Muscle of leg (tissue), 3 donors: ENCODE measurements at regions not wholly inside any gene's neighbourhood (a gene's known extent, or its start where the extent isn't known, plus 50 kb on each side); places are given as distances from the start of the nearest gene placed in this dataset.
A peak's percentile ranks its signal among the peaks of the same experiment; 100 is the strongest.
"Not testable (repeated sequence)": the region's sequence is repeated elsewhere in the genome, so short reads cannot be mapped to it uniquely, and the experiment has no call there.

Experiments
- DNase-seq: peaks from one replicate; pipeline ENCODE4 v3.0.0; 2013
- H3K27ac ChIP-seq: one replicate; pipeline ENCODE4 v1.5.1; 2013; ENCODE audit warnings: mild to moderate bottlenecking, low read length, control low read depth
- H3K27me3 ChIP-seq: one replicate; pipeline ENCODE4 v1.6.1; 2013; ENCODE audit warnings: low read length; ENCODE audit not compliant: control insufficient read depth, insufficient read depth
- H3K36me3 ChIP-seq: one replicate; pipeline ENCODE4 v1.6.1; 2013; ENCODE audit warnings: low read length; ENCODE audit not compliant: control insufficient read depth, insufficient read depth
- H3K4me1 ChIP-seq: one replicate; pipeline ENCODE4 v1.6.1; 2013; ENCODE audit warnings: low read length; ENCODE audit not compliant: control insufficient read depth, insufficient read depth
- H3K4me3 ChIP-seq: one replicate; pipeline ENCODE4 v1.5.1; 2013; ENCODE audit warnings: low read length, control low read depth
- H3K9me3 ChIP-seq: replicated peaks from 2 replicates; pipeline ENCODE4 v1.6.1; 2013; ENCODE audit warnings: low read depth, low read length; ENCODE audit not compliant: control insufficient read depth
- WGBS: methylation state at CpG from one replicate; pipeline ENCODE4 v1.1.5; 2013; ENCODE audit warnings: missing lambda C conversion rate; ENCODE audit not compliant: insufficient coverage; 5-methylcytosine and 5-hydroxymethylcytosine counted together

DNA sequence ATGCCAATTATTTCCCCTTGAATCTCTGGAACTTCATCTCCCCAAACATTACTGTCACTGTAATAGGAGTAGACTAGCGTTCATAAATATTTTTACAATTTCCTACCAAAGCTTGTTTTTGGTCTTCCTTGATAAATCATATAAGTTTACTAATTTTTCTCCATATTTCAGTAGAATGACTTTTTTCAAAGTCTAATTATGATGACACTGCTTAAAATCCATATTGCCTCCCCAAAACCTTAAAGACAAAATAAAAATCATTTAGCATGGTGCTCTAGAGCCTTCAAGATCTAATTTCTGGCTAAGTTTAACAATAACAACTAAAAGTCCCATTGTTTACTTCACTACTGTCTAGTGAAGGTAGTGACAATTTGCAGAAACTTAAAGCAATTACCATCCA is 474.2 kb upstream of the CHRM3 start:
- Histone ChIP-seq H3K4me3 (no peak overlapping the region), H3K36me3 (no peaks in the 10 kb centered on the region), H3K4me1 (no peaks in the 10 kb centered on the region), H3K27ac (no peak overlapping the region), H3K9me3 (no peaks in the 10 kb centered on the region), H3K27me3 (no peaks in the 10 kb centered on the region)
- WGBS = no CpG with 5 or more reads among the region's 1 CpG
- DNase-seq = no peak

DNA sequence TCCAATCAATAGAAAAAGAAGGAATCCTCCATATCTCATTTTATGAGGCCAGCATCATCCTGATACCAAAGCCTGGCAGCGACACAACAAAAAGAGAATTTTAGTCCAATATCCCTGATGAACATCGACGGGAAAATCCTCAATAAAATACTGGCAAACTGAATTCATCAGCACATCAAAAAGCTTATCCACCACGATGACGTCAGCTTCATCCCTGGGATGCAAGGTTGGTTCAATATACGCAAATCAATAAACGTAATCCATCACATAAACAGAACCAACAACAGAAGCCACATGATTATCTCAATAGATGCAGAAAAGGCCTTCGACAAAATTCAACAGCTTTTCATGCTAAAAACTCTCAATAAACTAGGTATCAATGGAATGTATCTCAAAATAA is 483.6 kb upstream of the CHRM3 start:
- H3K9me3 ChIP-seq, DNase-seq, H3K4me3 ChIP-seq, H3K4me1 ChIP-seq, H3K27ac ChIP-seq, H3K36me3 ChIP-seq, H3K27me3 ChIP-seq: not testable (repeated sequence)
- 96% methylated on average over 3 of the region's 8 CpGs for WGBS

DNA sequence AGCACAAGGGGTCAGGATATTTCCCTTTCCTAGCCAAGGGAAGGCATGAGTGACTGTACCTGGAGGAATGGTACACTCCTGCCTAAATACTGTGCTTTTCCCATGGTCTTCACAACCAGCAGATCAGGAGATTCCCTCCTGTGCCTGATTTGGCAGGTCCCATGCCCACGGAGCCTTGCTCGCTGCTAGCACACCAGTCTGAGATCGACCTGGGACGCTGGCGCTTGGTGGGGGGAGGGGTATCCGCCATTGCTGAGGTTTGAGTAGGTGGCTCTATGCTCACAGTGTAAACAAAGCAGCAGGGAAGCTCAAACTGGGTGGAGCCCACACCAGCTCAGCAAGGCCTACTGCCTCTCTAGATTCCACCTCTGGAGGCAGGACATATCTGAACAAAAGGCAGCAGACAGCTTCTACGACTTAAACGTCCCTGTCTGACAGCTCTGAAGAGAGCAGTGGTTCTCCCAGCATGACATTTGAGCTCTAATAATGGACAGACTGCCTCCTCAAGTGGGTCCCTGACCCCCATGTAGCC is 486.0 kb upstream of the CHRM3 start:
- H3K36me3 ChIP-seq = no peaks in the 10 kb centered on the region
- WGBS = 94% methylated on average over 8 of the region's 8 CpGs

DNA sequence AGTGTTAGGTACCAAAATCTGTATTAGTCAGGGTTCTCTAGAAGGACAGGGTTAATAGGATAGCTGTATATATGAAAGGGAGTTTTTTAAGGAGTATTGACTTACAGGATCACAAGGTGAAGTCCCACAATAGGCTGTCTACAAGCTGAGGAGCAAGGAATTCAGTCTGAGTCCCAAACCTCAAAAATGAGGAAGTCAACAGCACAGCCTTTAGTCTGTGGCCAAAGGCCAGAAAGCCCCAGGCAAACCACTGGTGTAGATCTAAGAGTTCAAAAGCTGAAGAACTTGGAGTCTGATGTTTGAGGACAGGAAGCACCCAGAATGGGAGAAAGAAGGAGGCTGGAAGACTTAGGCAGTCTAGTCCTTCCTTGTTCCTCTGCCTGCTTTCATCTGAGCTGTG is 487.5 kb upstream of the CHRM3 start:
- Histone ChIP-seq H3K36me3 (no peaks in the 10 kb centered on the region), H3K4me1 (no peaks in the 10 kb centered on the region), H3K27ac (no peak overlapping the region), H3K4me3 (no peak overlapping the region), H3K27me3 (no peaks in the 10 kb centered on the region), H3K9me3 (no peaks in the 10 kb centered on the region)
- DNase-seq = no peak

More for the DNA sequence above, 486.0 kb upstream of the CHRM3 start:
- H3K9me3 ChIP-seq = no peaks in the 10 kb centered on the region
- no peaks in the 10 kb centered on the region for H3K27me3 ChIP-seq
- no peak overlapping the region for H3K27ac ChIP-seq
- no peak overlapping the region for H3K4me3 ChIP-seq
- no peak for DNase-seq
- H3K4me1 ChIP-seq = no peaks in the 10 kb centered on the region

DNA sequence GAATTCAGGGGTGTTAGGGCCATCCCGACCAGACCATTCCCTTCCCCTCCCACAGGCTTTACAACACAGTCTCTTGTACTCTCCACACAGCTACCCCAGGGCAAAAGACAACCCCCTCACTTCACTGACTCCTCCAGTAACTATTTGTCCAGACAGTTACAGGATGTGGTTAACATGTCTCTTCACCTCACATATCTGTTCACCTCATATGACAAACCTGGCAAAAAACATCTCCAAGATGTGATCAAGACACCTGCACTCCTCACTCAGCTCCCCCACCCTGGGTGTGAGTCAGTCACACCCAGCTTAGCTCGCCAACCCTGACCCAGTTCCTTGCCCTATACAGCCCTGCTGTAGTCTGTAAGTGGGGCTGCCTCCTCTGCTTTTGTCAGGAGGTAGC is 490.5 kb upstream of the CHRM3 start:
- Histone ChIP-seq H3K27me3 (no peaks in the 10 kb centered on the region), H3K9me3 (no peaks in the 10 kb centered on the region), H3K27ac (no peak overlapping the region), H3K36me3 (no peaks in the 10 kb centered on the region), H3K4me3 (no peak overlapping the region), H3K4me1 (no peaks in the 10 kb centered on the region)
- 58% methylated on average over 2 of the region's 2 CpGs for WGBS
- DNase-seq = no peak

DNA sequence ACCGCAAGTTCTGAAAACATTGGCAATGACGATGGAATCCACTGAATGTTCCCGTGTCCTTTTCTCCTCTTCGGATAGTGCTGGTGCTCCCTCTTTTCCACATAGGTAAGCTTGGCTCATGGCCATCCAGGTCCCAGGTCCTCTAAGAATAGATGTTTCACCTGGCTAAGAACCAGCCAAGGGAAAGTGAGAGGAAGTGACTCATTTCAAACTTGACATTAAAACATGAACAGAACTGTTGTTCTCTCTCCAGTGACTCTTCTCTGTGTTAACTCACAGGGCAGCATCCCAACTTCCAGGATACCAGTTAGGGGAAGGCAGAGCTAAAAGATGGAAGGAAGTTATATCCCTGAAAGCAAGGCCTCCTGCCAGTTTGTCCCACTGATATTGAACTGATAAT is 493.8 kb upstream of the CHRM3 start:
- no peaks in the 10 kb centered on the region for H3K4me1 ChIP-seq
- no peak for DNase-seq
- no peak overlapping the region for H3K27ac ChIP-seq
- H3K4me3 ChIP-seq = no peak overlapping the region
- no peaks in the 10 kb centered on the region for H3K27me3 ChIP-seq
- no peaks in the 10 kb centered on the region for H3K9me3 ChIP-seq
- H3K36me3 ChIP-seq = no peaks in the 10 kb centered on the region
- 42% methylated on average over 4 of the region's 4 CpGs for WGBS

DNA sequence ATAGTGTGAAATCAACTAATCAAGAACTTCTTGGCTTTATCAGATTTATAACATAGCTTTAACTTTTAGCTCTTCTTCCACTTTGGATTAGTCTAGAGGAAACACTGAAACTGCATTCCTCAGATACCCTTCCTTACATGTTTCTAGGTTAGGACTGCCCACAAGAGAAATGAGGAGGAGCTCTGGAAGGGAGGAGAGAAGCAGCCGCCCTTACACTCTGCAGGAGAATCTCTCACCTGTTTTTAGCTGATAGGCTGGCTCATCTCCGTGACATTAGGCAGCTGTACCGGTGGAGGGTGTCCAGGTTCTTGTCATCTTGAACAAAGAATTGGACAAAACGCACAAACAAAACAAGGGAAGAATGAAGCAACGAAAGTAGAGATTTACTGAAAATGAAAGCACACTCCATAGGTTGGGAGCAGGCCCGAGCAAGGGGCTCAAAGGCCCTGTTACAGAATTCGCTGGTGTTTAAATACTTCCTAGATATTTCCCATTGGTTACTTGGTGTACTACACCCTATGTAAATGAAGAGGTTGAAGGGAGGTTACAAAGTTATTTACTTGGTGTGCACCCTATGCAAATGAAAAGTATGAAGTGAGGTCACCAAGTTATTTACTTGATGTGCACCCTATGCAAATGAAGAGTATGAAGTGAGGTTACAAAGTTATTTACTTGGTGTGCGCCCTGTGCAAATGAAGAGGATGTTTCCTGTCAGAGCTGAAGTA is 524.9 kb upstream of the CHRM3 start:
- H3K27ac ChIP-seq = no peak overlapping the region
- no peaks in the 10 kb centered on the region for H3K36me3 ChIP-seq
- DNase-seq = no peak
- H3K9me3 ChIP-seq = no peaks in the 10 kb centered on the region
- H3K4me1 ChIP-seq = no peaks in the 10 kb centered on the region
- H3K4me3 ChIP-seq = no peak overlapping the region
- H3K27me3 ChIP-seq = no peaks in the 10 kb centered on the region
- WGBS = 92% methylated on average over 5 of the region's 8 CpGs

DNA sequence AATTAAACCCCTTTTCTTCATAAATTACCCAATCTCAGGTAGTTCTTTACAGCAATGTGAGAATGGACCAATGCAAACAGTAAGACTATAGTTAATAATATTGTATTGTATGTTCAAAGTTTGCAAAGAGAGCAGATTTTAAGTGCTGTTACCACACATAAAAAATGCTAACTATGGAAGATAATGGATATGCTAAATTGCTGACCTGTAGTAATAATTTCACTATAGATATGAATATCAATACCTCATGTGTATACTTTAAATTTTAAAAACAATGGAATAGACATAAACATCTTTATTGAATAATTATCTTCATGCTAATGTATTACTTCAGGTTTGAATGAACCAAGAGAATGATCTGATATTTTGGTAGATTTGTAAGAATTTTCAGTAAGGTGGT is 552.4 kb upstream of the CHRM3 start:
- no peak overlapping the region for H3K27ac ChIP-seq
- no peak overlapping the region for H3K4me3 ChIP-seq
- no peaks in the 10 kb centered on the region for H3K36me3 ChIP-seq
- no peaks in the 10 kb centered on the region for H3K27me3 ChIP-seq
- DNase-seq = no peak
- no peaks in the 10 kb centered on the region for H3K4me1 ChIP-seq
- peaks cover 4% of the 10 kb centered on the region for H3K9me3 ChIP-seq

DNA sequence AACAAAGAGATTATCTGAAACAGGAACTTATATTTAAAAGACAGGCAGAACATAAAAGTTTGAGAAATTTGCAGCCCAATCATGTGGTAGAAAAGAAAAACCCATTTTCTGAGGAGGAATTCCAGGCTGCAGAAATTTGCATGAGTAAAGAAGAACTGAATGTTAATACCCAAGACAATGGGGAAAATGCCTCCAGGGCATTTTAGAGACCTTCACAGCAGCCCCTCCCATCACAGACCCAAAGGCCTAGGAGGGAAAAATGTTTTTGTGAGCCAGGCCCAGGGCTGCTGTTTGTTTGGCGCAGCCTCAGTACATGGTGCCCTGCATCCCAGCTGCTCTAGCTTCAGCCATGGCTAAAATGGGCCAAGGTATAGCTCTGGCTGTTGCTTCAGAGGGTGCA is 554.3 kb upstream of the CHRM3 start:
- no peaks in the 10 kb centered on the region for H3K27me3 ChIP-seq
- H3K36me3 ChIP-seq = no peaks in the 10 kb centered on the region
- H3K4me3 ChIP-seq = no peak overlapping the region
- H3K27ac ChIP-seq = no peak overlapping the region
- H3K9me3 ChIP-seq = peaks cover 4% of the 10 kb centered on the region
- no peak for DNase-seq
- H3K4me1 ChIP-seq = no peaks in the 10 kb centered on the region
- WGBS = 89% methylated on average over 1 of the region's 1 CpG

DNA sequence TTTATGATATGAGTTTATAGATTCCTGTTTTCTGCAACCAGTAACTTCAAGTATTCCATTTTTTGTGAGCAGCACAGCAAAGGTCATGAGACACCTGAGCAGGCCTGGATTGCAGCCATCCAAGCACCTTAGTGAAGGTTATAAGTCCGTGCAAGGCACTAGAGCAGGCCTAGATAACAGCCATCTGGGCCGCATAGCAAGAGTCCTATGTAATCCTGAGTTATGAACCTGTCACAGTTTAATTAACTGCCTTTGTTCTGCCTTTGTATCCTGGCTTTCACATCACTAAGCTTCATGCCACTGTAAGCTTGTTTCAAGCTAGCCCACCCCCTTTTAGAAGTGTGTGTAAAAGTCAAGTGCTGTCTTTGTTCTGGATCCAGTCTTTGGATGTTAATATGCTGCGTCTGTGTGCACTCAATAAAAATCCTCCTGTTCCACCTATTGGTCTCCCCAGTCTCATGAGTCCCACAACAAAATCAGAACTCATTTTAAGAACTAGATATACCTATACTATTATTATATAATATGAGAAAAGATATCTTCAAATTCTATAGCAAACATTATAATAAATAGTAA is 556.2 kb upstream of the CHRM3 start:
- no peak overlapping the region for H3K27ac ChIP-seq
- 69% methylated on average over 2 of the region's 3 CpGs for WGBS
- no peak overlapping the region for H3K4me3 ChIP-seq
- H3K27me3 ChIP-seq = no peaks in the 10 kb centered on the region
- no peak for DNase-seq
- no peaks in the 10 kb centered on the region for H3K36me3 ChIP-seq
- no peaks in the 10 kb centered on the region for H3K4me1 ChIP-seq
- peaks cover 4% of the 10 kb centered on the region for H3K9me3 ChIP-seq

DNA sequence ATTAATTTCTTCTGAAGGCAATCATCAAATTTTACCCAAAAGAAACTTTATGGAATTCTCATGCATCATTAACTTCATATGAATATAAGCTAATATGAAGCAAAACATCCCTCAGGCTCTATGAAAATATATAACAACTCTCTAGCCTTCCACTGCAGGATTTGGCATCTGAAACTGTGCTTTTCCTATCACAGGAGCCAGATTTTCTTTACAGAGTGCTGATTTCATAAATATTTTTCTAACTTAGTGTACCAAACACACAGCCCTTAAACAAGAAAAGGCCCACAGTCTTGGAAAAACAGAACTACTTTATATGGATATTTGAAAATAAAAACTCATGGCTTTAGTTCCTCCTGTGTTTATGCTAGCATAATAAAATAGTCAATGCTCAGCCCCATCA is 559.5 kb upstream of the CHRM3 start:
- DNase-seq = peak; percentile 58
- no peaks in the 10 kb centered on the region for H3K27me3 ChIP-seq
- H3K4me1 ChIP-seq = no peaks in the 10 kb centered on the region
- peaks cover 4% of the 10 kb centered on the region for H3K9me3 ChIP-seq
- no peak overlapping the region for H3K27ac ChIP-seq
- no peaks in the 10 kb centered on the region for H3K36me3 ChIP-seq
- no peak overlapping the region for H3K4me3 ChIP-seq
